Stomach (tissue), 4 donors: ENCODE measurements at regions not wholly inside any gene's neighbourhood (a gene's known extent, or its start where the extent isn't known, plus 50 kb on each side); places are given as distances from the start of the nearest gene placed in this dataset.
"Not testable (repeated sequence)": the region's sequence is repeated elsewhere in the genome, so short reads cannot be mapped to it uniquely, and the experiment has no call there.

Source experiments
- EP300 ChIP-seq: sonication (generic); formaldehyde crosslinking; IDR thresholded peaks from one replicate; pipeline ENCODE4 v1.6.1; 2017; ENCODE audit warnings: antibody characterized with exemption
- POLR2AphosphoS5 ChIP-seq, 3 donors: sonication (generic); formaldehyde crosslinking; IDR thresholded peaks; one replicate each; pipeline ENCODE4 v1.6.1; 2016; ENCODE audit warnings: antibody characterized with exemption in 3 of 3
- TF ChIP-seq, protein P1 (sequence below), 7 experiments: fragments of 450-650 bp in 4 of 7; fragments of 200-600 bp in 3 of 7; sonication (generic) in 3 of 7; IDR thresholded peaks; one replicate each; pipeline ENCODE4 v1.5.1; 2016 to 2019; ENCODE audit warnings: antibody characterized with exemption in 7 of 7, control low read depth in 2 of 7, mild to moderate bottlenecking in 1 of 7

DNA sequence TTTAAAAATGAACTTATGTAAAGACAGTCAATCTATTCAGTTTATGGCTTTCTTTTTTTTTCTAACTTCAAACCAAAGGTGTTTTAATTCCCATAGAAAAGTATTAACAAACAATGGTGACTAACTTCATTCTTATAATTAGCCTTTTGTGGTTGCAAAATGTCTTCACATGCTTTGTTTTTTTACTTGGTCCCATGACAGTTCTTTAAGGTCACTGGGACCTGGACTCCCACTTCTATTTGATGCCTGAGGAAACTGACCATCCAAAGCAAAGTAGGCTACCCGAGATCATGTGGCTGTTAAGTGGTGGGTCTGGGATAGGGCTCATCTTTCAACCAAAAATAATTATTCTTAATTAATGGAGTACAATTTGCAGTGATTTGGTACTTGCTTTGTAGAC is 74.6 kb upstream of the CDC42EP3 start:
- not testable (repeated sequence) for TF ChIP-seq EP300; POLR2AphosphoS5 (IDR thresholded peaks at IDR 0.05)
- TF ChIP-seq, protein P1, sequence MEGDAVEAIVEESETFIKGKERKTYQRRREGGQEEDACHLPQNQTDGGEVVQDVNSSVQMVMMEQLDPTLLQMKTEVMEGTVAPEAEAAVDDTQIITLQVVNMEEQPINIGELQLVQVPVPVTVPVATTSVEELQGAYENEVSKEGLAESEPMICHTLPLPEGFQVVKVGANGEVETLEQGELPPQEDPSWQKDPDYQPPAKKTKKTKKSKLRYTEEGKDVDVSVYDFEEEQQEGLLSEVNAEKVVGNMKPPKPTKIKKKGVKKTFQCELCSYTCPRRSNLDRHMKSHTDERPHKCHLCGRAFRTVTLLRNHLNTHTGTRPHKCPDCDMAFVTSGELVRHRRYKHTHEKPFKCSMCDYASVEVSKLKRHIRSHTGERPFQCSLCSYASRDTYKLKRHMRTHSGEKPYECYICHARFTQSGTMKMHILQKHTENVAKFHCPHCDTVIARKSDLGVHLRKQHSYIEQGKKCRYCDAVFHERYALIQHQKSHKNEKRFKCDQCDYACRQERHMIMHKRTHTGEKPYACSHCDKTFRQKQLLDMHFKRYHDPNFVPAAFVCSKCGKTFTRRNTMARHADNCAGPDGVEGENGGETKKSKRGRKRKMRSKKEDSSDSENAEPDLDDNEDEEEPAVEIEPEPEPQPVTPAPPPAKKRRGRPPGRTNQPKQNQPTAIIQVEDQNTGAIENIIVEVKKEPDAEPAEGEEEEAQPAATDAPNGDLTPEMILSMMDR (IDR thresholded peaks at IDR 0.05), result not testable (repeated sequence)
